LNCAP (cell line): ENCODE measurements at regions not wholly inside any gene's neighbourhood (a gene's known extent, or its start where the extent isn't known, plus 50 kb on each side); places are given as distances from the start of the nearest gene placed in this dataset.

ENCODE experiments used
- CTCF ChIP-seq: fragments of 450-650 bp; IDR thresholded peaks from 2 replicates; pipeline ENCODE4 v1.5.1; 2017; ENCODE audit warnings: mild to moderate bottlenecking

GRCh38 chr2:146209842-146210275 lies 1635.0 kb upstream of the ACVR2A start:
- no peak for TF ChIP-seq CTCF

- no peak for TF ChIP-seq CTCF
These were observed 1636.9 kb upstream of the ACVR2A start for GRCh38 chr2:146207901-146208300.

GRCh38 chr2:146207417-146207816 lies 1637.4 kb upstream of the ACVR2A start:
- TF ChIP-seq CTCF, result no peak

GRCh38 chr2:146203064-146203624 lies 1641.7 kb upstream of the ACVR2A start:
- no peak for TF ChIP-seq CTCF

GRCh38 chr2:146193619-146194018 lies 1651.2 kb upstream of the ACVR2A start:
- TF ChIP-seq CTCF, result no peak

- no peak for TF ChIP-seq CTCF
These were observed 1655.3 kb upstream of the ACVR2A start for GRCh38 chr2:146189541-146189940.

- TF ChIP-seq CTCF, result no peak
These were observed 1654.0 kb upstream of the ZEB2 start for GRCh38 chr2:146173934-146174333.
